HG03460 (cell line): ENCODE measurements at regions not wholly inside any gene's neighbourhood (a gene's known extent, or its start where the extent isn't known, plus 50 kb on each side); places are given as distances from the start of the nearest gene placed in this dataset.

Experiments used
- ATAC-seq: cut with Tn5 transposase; IDR thresholded peaks from one replicate; pipeline ENCODE4 v1.9.1; 2021; ENCODE audit not compliant: unreplicated experiment

GRCh38 chr4:182189103-182189878 lies 53.9 kb upstream of the TENM3 start:
- no peak for ATAC-seq

DNA sequence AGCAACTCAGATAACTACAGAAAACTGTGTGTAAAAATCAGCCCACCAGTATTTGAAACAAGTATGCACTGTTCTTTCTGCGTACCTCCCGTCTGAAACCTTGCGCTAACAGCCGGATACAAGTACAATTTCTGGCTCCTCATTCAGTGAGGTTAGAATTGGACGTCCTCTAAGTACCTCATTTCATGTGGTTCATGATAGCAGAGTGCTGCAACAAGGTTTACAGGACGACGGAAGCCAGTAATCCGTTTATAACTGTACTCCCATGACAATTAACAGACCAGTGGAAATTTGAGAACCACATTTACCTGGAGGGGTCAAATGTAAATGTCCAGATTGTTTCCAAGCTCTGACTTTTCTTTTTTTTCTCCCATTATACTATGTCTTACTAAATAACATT lies 52.9 kb upstream of the TENM3 start:
- ATAC-seq, result no peak

- no peak for ATAC-seq
These were observed 50.6 kb upstream of the TENM3 start for GRCh38 chr4:182192511-182193181.

DNA sequence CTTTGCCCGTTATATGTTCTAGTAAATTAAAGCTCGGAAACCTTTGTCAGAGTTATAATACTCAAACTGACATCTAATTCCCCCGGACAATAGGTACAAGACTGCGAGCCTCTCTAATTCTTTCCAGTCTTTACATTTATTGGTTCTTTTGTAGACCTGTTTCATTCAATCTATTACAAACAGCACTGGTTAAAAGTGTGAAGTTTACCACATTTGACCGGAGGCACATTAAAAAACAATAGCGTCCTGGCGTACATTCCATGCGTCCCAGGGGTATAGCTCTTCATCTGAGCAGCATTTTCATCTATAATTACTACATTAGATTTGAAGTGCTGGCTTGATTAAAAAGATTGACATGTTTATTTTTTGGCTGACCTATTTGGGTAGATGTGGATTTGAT lies 49.9 kb upstream of the TENM3 start:
- ATAC-seq, result no peak
